ENCODE measurements at regions not wholly inside any gene's neighbourhood (a gene's known extent, or its start where the extent isn't known, plus 50 kb on each side); places are given as distances from the start of the nearest gene placed in this dataset.

DNA sequence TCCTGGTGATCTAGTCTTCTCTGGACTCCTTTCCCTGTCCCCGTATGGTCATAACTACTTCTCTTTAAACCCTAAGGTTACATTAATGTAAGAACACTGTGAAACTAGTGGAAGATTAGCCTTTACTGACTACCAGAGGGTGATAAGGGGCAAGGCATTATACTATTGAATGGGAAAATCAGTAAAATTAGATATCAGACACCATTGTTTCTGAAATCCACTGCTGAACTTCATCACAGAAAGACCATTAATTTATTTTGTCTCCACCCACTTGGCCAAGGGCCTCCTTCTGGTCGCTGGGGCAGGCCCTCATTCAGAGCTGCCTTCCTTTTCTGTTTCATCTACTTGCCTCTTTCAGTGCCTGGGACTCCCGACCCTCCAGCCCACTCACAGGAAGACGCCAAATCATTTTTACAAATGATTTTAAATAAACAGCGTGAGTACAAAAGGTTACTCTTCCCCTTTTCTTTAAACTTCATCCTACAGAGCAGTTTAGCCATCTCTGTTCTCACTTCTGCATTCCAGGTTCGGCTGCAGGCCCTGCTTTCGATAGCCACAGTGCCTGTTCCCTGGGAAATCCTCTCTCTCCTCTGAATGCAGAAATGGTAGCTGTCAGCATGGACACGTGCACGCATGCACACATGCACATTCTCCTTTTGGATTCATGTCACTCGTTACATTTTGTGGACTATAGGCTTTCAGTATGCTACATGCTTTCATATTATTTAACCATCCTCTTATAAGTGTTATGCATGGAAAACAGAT is 70.3 kb upstream of the DOCK10 start:
- in situ Hi-C loops (cut with HindIII; ENCODE audit: low pct_ligation_motif_present, low pct_unique_long_range_greater_than_20kb, low sequenced_read_pairs), result no loop called here
- no peak for DNase-seq

DNA sequence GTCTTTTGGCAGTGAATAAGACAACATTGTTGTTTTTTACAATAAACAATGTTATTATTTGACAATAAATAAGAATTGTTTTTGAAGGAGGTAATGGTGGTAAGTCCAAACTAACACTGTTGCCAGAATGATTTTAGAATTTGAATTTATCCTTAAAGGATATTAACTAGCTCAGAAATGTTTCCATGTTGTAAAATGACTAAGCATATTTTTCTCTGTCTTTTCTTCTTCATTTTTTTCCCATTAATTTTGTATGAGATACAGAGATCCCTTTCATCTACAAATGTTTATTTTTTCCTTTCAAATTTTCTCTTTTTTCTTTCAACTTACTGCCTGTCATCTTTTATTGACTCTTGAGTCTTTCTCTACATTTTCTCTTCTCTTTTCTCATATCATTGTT is 66.5 kb upstream of the DOCK10 start:
- no peak for DNase-seq
- in situ Hi-C loops (cut with HindIII; ENCODE audit: low pct_ligation_motif_present, low pct_unique_long_range_greater_than_20kb, low sequenced_read_pairs), result no loop called here

DNA sequence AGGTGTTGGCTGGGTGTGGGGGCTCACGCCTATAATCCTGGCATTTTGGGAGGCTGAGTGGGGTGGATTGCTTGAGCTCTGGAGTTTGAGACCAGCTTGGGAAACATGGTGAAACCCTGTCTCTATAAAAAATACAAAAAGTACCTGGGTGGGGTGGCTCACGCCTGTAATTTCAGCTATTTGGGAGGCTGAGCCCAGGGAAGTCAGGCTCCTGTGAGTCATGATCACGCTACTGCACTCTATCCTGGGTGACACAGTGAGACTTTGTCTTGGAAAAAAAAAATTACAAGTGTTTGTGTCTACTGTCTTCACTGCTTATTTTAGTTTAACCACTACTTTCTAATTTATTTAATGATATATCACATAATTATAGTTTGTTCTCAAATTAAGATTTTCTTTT is 62.7 kb upstream of the DOCK10 start:
- in situ Hi-C loops (cut with HindIII; ENCODE audit: low pct_ligation_motif_present, low pct_unique_long_range_greater_than_20kb, low sequenced_read_pairs), result no loop called here
- DNase-seq, result no peak

- in situ Hi-C loops (cut with HindIII; ENCODE audit: low pct_ligation_motif_present, low pct_unique_long_range_greater_than_20kb, low sequenced_read_pairs), result no loop called here
Measured at GRCh38 chr2:225104321-225104720, 62.1 kb upstream of the DOCK10 start.

DNA sequence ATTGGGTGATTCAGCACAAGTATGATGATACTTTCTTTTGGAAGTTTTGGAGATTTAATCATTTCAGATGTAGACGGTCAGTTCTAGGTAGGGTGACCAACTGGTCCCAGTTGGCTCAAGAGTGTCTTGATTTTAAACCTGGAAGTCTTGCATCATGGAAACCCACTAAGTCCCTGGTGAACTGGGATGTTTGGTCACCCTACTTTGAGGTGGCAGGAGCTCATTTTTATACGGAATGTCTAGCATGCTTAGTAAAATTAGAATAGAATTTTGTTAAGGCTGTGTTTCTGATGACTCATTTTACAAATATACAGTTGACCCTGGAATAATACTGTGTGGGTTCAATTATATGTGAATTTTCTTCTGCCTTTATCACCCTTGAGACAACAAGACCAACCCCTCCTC is 61.5 kb upstream of the DOCK10 start:
- in situ Hi-C loops (cut with HindIII; ENCODE audit: low pct_ligation_motif_present, low pct_unique_long_range_greater_than_20kb, low sequenced_read_pairs), result no loop called here
- no peak for DNase-seq

More at GRCh38 chr2:225104321-225104720, 62.1 kb upstream of the DOCK10 start:
- DNase-seq, result no peak

DNA sequence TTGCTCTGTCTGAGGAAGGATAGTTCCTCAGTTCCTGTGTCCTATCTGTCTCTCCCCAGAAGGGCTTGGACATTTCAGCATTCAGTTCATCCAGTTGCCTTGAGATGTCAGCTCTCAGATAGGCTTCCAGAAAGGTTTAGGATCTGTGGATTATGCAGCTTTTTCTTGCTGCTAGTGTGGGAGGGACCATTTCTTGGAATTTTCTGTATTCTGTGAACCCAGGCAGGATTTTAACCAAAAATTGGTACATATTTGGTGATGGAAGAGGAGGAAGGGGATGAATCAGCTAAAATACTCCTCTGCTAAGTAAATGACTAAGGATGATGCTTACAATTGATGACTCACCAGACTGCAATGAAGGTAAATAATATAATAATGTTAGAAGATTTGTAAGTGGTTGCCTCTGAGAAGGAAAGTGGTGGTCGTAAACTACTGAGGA is 58.6 kb upstream of the DOCK10 start:
- peak; percentile 68 for DNase-seq
- in situ Hi-C loops (cut with HindIII; ENCODE audit: low pct_ligation_motif_present, low pct_unique_long_range_greater_than_20kb, low sequenced_read_pairs), result no loop called here

GRCh38 chr2:225100269-225100668 is 58.0 kb upstream of the DOCK10 start:
- no peak for DNase-seq
- in situ Hi-C loops (cut with HindIII; ENCODE audit: low pct_ligation_motif_present, low pct_unique_long_range_greater_than_20kb, low sequenced_read_pairs), result no loop called here

DNA sequence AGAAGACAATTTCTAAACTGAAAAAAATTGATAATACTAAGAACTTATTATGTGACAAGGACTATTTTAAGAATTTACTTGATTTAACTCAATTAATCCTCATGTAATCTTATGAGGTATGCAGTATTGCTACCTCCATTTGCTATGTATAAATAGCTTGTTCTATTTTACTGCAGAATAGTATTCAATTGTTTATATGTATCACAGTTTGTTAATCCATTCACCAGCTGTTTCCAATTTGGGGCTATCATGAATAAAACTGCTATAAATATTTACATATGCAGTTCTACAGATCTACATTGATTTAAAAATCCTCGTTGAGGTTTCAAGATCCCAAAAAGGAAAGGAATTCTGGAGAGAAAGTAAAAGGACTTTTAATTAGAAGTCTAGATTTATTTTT is 54.8 kb upstream of the DOCK10 start:
- in situ Hi-C loops (cut with HindIII; ENCODE audit: low pct_ligation_motif_present, low pct_unique_long_range_greater_than_20kb, low sequenced_read_pairs), result no loop called here
- no peak for DNase-seq

Measured in ACHN (cell line).